Right lobe of liver (tissue), 6 donors: ENCODE measurements at regions not wholly inside any gene's neighbourhood (a gene's known extent, or its start where the extent isn't known, plus 50 kb on each side); places are given as distances from the start of the nearest gene placed in this dataset.

ENCODE experiments used
- ATAC-seq, 4 donors: fragments of 200-7000 bp; cut with Tn5 transposase; one replicate each; pipeline ENCODE4 v1.9.1; 2020; ENCODE audit warnings: mild to moderate bottlenecking in 4 of 4, moderate library complexity in 4 of 4
- DNase-seq, 3 donors: peaks; one replicate each; pipeline ENCODE4 v3.0.0-alpha.2; 2020
- H3K27ac ChIP-seq, 3 donors: fragments of 200-600 bp; one replicate each; pipeline ENCODE4 v1.8.0; 2022
- H3K27me3 ChIP-seq, 2 donors: fragments of 200-600 bp; one replicate each; pipeline ENCODE4 v1.8.0; 2022
- H3K36me3 ChIP-seq, 4 donors: fragments of 200-600 bp; sonication (generic) in 1 of 4; one replicate each; pipeline versions ENCODE4 v1.5.1 to v1.8.0; 2017 to 2022; ENCODE audit warnings: control low read depth in 1 of 4
- H3K4me1 ChIP-seq, 4 donors: fragments of 200-600 bp; sonication (generic) in 1 of 4; one replicate each; pipeline versions ENCODE4 v1.5.1 to v1.8.0; 2017 to 2022; ENCODE audit warnings: control low read depth in 1 of 4
- H3K4me3 ChIP-seq, 3 donors: fragments of 200-600 bp; one replicate each; pipeline ENCODE4 v1.8.0; 2022
- H3K9me3 ChIP-seq, 4 donors: fragments of 200-600 bp; sonication (generic) in 1 of 4; one replicate each; pipeline versions ENCODE4 v1.5.1 to v1.8.0; 2017 to 2022; ENCODE audit warnings: control low read depth in 1 of 4
- POLR2A ChIP-seq: fragments of 450-650 bp; IDR thresholded peaks from one replicate; pipeline ENCODE4 v1.6.1; 2017; ENCODE audit warnings: antibody characterized with exemption, mild to moderate bottlenecking
- WGBS: methylation state at CpG from one replicate; pipeline ENCODE4 v1.1.6; 2018; ENCODE audit warnings: low coverage, low lambda C conversion rate; ENCODE audit not compliant: insufficient coverage; ENCODE audit errors: missing lambda C conversion rate; 5-methylcytosine and 5-hydroxymethylcytosine counted together
- intact Hi-C, 2 donors: fragments of 100-400 bp; cut with DNase I; formaldehyde crosslinking; loops; one replicate each; pipeline versions ENCODE4 v1.11.2 to v1.14.1; 2022
- TF ChIP-seq, protein P1 (sequence below), 4 donors: fragments of 200-600 bp in 3 of 4; fragments of 450-650 bp in 1 of 4; IDR thresholded peaks; one replicate each; pipeline versions ENCODE4 v1.5.1 to v1.8.0; 2016 to 2022; ENCODE audit warnings: antibody characterized with exemption in 4 of 4, mild to moderate bottlenecking in 2 of 4
- donor health status: DM: no; HTN: yes; CAD: no.
- donor health status: DM: no; HTN: no; CAD: no.
- donor health status: DM: no; HTN: no; CAD: no.
- donor health status: DM: no; HTN: yes; CAD: no.
- donor health status: DM: no; HTN: yes; CAD: no.

- intact Hi-C loops, result no loop called here
- H3K4me3 ChIP-seq, result no peak overlapping the region
- no peaks in the 10 kb centered on the region for H3K27me3 ChIP-seq
- no peak for DNase-seq
- TF ChIP-seq POLR2A, result no peak
- TF ChIP-seq, protein P1, sequence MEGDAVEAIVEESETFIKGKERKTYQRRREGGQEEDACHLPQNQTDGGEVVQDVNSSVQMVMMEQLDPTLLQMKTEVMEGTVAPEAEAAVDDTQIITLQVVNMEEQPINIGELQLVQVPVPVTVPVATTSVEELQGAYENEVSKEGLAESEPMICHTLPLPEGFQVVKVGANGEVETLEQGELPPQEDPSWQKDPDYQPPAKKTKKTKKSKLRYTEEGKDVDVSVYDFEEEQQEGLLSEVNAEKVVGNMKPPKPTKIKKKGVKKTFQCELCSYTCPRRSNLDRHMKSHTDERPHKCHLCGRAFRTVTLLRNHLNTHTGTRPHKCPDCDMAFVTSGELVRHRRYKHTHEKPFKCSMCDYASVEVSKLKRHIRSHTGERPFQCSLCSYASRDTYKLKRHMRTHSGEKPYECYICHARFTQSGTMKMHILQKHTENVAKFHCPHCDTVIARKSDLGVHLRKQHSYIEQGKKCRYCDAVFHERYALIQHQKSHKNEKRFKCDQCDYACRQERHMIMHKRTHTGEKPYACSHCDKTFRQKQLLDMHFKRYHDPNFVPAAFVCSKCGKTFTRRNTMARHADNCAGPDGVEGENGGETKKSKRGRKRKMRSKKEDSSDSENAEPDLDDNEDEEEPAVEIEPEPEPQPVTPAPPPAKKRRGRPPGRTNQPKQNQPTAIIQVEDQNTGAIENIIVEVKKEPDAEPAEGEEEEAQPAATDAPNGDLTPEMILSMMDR (IDR thresholded peaks at IDR 0.05), result no peak
- H3K36me3 ChIP-seq, result no peaks in the 10 kb centered on the region
- H3K27ac ChIP-seq, result no peak overlapping the region
- ATAC-seq, result no peak
- no peaks in the 10 kb centered on the region for H3K9me3 ChIP-seq
- H3K4me1 ChIP-seq, result no peaks in the 10 kb centered on the region
Observed at GRCh38 chr2:118237451-118237850, 149.2 kb downstream of the INSIG2 start.

DNA sequence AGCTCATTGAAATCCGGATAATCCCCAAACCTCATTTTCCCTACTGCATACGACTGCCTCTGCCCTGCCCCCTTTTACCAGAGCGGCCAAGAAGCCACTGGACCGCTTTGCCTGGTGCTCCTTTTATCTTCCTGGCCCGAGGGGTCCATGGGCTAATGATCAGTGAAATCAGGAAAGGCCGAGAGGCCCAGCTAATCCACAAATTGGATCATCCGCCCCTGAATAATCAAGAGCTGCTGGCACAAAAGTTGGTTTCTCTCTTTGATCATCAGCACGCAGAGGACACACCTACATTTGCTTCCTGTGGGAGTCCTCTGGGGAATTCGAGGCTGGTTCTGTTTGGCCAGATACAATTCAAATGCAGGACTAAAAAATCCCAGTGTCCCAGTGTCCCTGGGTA is 144.5 kb downstream of the INSIG2 start:
- Histone ChIP-seq H3K4me1 (no peaks in the 10 kb centered on the region), H3K4me3 (no peak overlapping the region), H3K27ac (no peak overlapping the region), H3K36me3 (no peaks in the 10 kb centered on the region), H3K27me3 (no peaks in the 10 kb centered on the region), H3K9me3 (no peaks in the 10 kb centered on the region)
- DNase-seq (no peak), ATAC-seq (no peak)
- no peak for TF ChIP-seq POLR2A
- TF ChIP-seq, protein P1 (IDR thresholded peaks at IDR 0.05), result no peak
- WGBS, result 59% methylated on average over 5 of the region's 9 CpGs
- intact Hi-C loops, result no loop called here

GRCh38 chr2:118232391-118232790 is 144.1 kb downstream of the INSIG2 start:
- no peak overlapping the region for H3K27ac ChIP-seq
- H3K9me3 ChIP-seq, result no peaks in the 10 kb centered on the region
- no peak for ATAC-seq
- no peaks in the 10 kb centered on the region for H3K36me3 ChIP-seq
- intact Hi-C loops, result no loop called here
- DNase-seq, result no peak
- no peak overlapping the region for H3K4me3 ChIP-seq
- no peak for TF ChIP-seq POLR2A
- WGBS, result 61% methylated on average over 3 of the region's 3 CpGs
- no peaks in the 10 kb centered on the region for H3K27me3 ChIP-seq
- H3K4me1 ChIP-seq, result no peaks in the 10 kb centered on the region

DNA sequence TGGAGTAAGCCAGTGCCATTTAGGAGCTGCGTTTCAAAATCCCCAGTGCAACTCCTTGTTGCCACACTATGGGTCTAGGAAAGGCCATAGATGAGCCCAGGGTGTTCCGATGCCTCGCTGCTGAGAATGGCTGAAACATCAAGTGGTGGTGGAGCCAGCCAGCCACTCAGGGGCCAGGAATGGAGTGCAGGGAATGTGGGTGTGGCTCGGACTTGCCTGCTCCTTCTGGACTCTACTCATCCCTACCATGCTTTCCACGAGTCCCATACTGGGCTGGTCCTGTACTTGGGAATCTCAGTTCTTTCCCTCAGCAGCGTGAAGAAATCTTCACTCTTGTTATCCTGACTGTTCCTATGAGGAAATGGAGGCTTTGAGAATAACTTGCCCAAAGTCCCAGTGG is 143.5 kb downstream of the INSIG2 start:
- Histone ChIP-seq H3K4me1 (no peaks in the 10 kb centered on the region), H3K27ac (no peak overlapping the region), H3K36me3 (no peaks in the 10 kb centered on the region), H3K9me3 (no peaks in the 10 kb centered on the region), H3K27me3 (no peaks in the 10 kb centered on the region), H3K4me3 (no peak overlapping the region)
- 76% methylated on average over 5 of the region's 6 CpGs for WGBS
- no peak for TF ChIP-seq POLR2A
- TF ChIP-seq, protein P1 (IDR thresholded peaks at IDR 0.05), result no peak
- intact Hi-C loops, result no loop called here
- DNase-seq, result no peak
- no peak for ATAC-seq

GRCh38 chr2:118227698-118228508 is 139.6 kb downstream of the INSIG2 start:
- intact Hi-C loops, result no loop called here
- Histone ChIP-seq H3K4me1 (peaks cover 0 to 13% (median 5%) of the 10 kb centered on the region in 4 donors), H3K4me3 (no peak overlapping the region), H3K36me3 (no peaks in the 10 kb centered on the region), H3K27ac (no peak overlapping the region), H3K27me3 (peaks cover 12 to 15% of the 10 kb centered on the region in 2 donors), H3K9me3 (no peaks in the 10 kb centered on the region)
- no peak for DNase-seq
- no peak for TF ChIP-seq POLR2A
- TF ChIP-seq, protein P1 (IDR thresholded peaks at IDR 0.05), result no peak
- ATAC-seq, result peak in 1 of 4 donors; percentile 36
- 49% methylated on average over 6 of the region's 6 CpGs for WGBS
